H1 (cell line): ENCODE measurements at regions not wholly inside any gene's neighbourhood (a gene's known extent, or its start where the extent isn't known, plus 50 kb on each side); places are given as distances from the start of the nearest gene placed in this dataset.

Experiments used
- CTCF ChIA-PET: fragments of 300-600 bp; sonication (Branson Sonifier 250); formaldehyde crosslinking; loops from one replicate; lab custom pipeline; 2021; ENCODE audit not compliant: partially characterized antibody; lab: Charles Lee
- POLR2A ChIA-PET: fragments of 300-600 bp; sonication (Branson Sonifier 250); formaldehyde crosslinking; loops from one replicate; lab custom pipeline; 2021; ENCODE audit warnings: inconsistent platforms; ENCODE audit not compliant: partially characterized antibody; lab: Charles Lee
- DNase-seq, 2 experiments: peaks; one replicate each; pipeline versions ENCODE4 v3.0.0 to v3.0.0-alpha.2; 2010 to 2022; ENCODE audit warnings: low spot score in 2 of 2, low read depth in 1 of 2, mixed read lengths in 1 of 2
- FAIRE-seq: peaks from 2 replicates; lab custom pipeline; 2011; peaks lifted over from hg19 to GRCh38; lab: Jason Lieb, UNC
- H2AFZ ChIP-seq: 2 replicates; pipeline ENCODE4 v1.8.1; 2012; ENCODE audit warnings: low read length, inconsistent platforms
- H2AK5ac ChIP-seq: 2 replicates; pipeline ENCODE4 v1.6.1; 2013; ENCODE audit warnings: low read depth, low read length
- H2BK120ac ChIP-seq: replicated peaks from 2 replicates; pipeline ENCODE3; 2013; ENCODE audit warnings: low read depth, low read length, inconsistent platforms
- H2BK12ac ChIP-seq: 2 replicates; pipeline ENCODE4 v1.6.1; 2013; ENCODE audit warnings: low read depth, low read length
- H2BK15ac ChIP-seq: 2 replicates; pipeline ENCODE4 v1.6.1; 2013; ENCODE audit warnings: low read length
- H2BK20ac ChIP-seq: 2 replicates; pipeline ENCODE4 v1.6.1; 2013; ENCODE audit warnings: low read length
- H2BK5ac ChIP-seq: 2 replicates; pipeline ENCODE4 v1.6.1; 2013; ENCODE audit warnings: low read depth, low read length
- H3K14ac ChIP-seq: 2 replicates; pipeline ENCODE4 v1.6.1; 2013; ENCODE audit warnings: inconsistent platforms; ENCODE audit not compliant: insufficient read length
- H3K18ac ChIP-seq: 2 replicates; pipeline ENCODE4 v1.6.1; 2013; ENCODE audit warnings: low read length; ENCODE audit errors: extremely low read depth
- H3K23ac ChIP-seq: 2 replicates; pipeline ENCODE4 v1.6.1; 2013; ENCODE audit warnings: inconsistent platforms; ENCODE audit not compliant: insufficient read length
- H3K23me2 ChIP-seq: 2 replicates; pipeline ENCODE4 v1.6.1; 2013; ENCODE audit warnings: low read depth, low read length
- H3K27ac ChIP-seq: 2 replicates; pipeline ENCODE4 v1.6.1; 2011; ENCODE audit warnings: low read depth, low read length, inconsistent platforms
- H3K27me3 ChIP-seq, 4 experiments: replicated peaks in 1 of 4; 1 replicate in 1 of 4; 2 replicates in 3 of 4; pipeline versions ENCODE4 v1.6.1 to v1.8.1; 2011 to 2013; ENCODE audit warnings: low read length in 3 of 4, mild to moderate bottlenecking in 3 of 4, inconsistent platforms in 2 of 4, mixed read lengths in 2 of 4, moderate library complexity in 1 of 4; ENCODE audit not compliant: control insufficient read depth in 3 of 4, insufficient read depth in 3 of 4; ENCODE audit errors: extremely low read depth in 1 of 4
- H3K36me3 ChIP-seq, 4 experiments: 2 replicates each; pipeline versions ENCODE4 v1.6.1 to v1.8.1; 2011 to 2013; ENCODE audit warnings: mild to moderate bottlenecking in 4 of 4, low read length in 3 of 4, moderate library complexity in 2 of 4, control low read depth in 1 of 4, inconsistent platforms in 1 of 4; ENCODE audit not compliant: insufficient read depth in 4 of 4, control insufficient read depth in 2 of 4
- H3K4ac ChIP-seq: replicated peaks from 2 replicates; pipeline ENCODE3; 2013; ENCODE audit warnings: low read length, low read depth, mixed read lengths, inconsistent platforms; ENCODE audit not compliant: insufficient read length
- H3K4me1 ChIP-seq, 4 experiments: replicated peaks in 1 of 4; 1 replicate in 1 of 4; 2 replicates in 3 of 4; pipeline versions ENCODE4 v1.6.1 to v1.8.1; 2011 to 2013; ENCODE audit warnings: low read length in 3 of 4, inconsistent platforms in 2 of 4, mixed read lengths in 1 of 4; ENCODE audit not compliant: insufficient read depth in 4 of 4, control insufficient read depth in 3 of 4
- H3K4me2 ChIP-seq, 2 experiments: 2 replicates each; pipeline versions ENCODE4 v1.6.1 to v1.8.1; 2011 to 2013; ENCODE audit warnings: low read depth in 2 of 2, low read length in 2 of 2, control low read depth in 1 of 2, inconsistent platforms in 1 of 2, mild to moderate bottlenecking in 1 of 2; ENCODE audit not compliant: insufficient read depth in 1 of 2
- H3K4me3 ChIP-seq, 4 experiments: fragments of 200-600, 300-600 bp in 1 of 4; sonication (generic), shearing (Covaris generic), sonication (Bioruptor Twin) in 1 of 4; 2 replicates each; pipeline versions ENCODE4 v1.5.1 to v1.8.1; 2011 to 2016; ENCODE audit warnings: low read length in 4 of 4, low read depth in 3 of 4, control low read depth in 2 of 4, inconsistent platforms in 2 of 4, mild to moderate bottlenecking in 2 of 4, mixed read lengths in 1 of 4, moderate library complexity in 1 of 4; ENCODE audit not compliant: insufficient read depth in 2 of 4; ENCODE audit errors: extremely low read depth in 1 of 4
- H3K56ac ChIP-seq: replicated peaks from 2 replicates; pipeline ENCODE3; 2013; ENCODE audit warnings: low read depth, mild to moderate bottlenecking, mixed read lengths, low read length, inconsistent platforms; ENCODE audit not compliant: insufficient read length
- H3K79me1 ChIP-seq: 2 replicates; pipeline ENCODE4 v1.6.1; 2013; ENCODE audit warnings: low read depth, low read length, control low read depth
- H3K79me2 ChIP-seq, 2 experiments: 2 replicates each; pipeline versions ENCODE4 v1.6.1 to v1.8.1; 2012 to 2013; ENCODE audit warnings: low read length in 2 of 2, mild to moderate bottlenecking in 2 of 2, inconsistent platforms in 1 of 2; ENCODE audit not compliant: insufficient read depth in 2 of 2, control insufficient read depth in 1 of 2
- H3K9ac ChIP-seq, 4 experiments: replicated peaks in 1 of 4; 1 replicate in 1 of 4; 2 replicates in 3 of 4; pipeline versions ENCODE4 v1.6.1 to v1.8.1; 2011 to 2013; ENCODE audit warnings: low read depth in 3 of 4, low read length in 3 of 4, control low read depth in 2 of 4, mild to moderate bottlenecking in 2 of 4, moderate library complexity in 2 of 4, inconsistent platforms in 1 of 4; ENCODE audit errors: extremely low read depth in 1 of 4
- H3K9me3 ChIP-seq, 2 experiments: 2 replicates each; pipeline versions ENCODE4 v1.6.1 to v1.8.1; 2012 to 2013; ENCODE audit warnings: mild to moderate bottlenecking in 2 of 2, moderate library complexity in 2 of 2, control low read depth in 1 of 2, inconsistent platforms in 1 of 2, low read depth in 1 of 2, low read length in 1 of 2, mixed read lengths in 1 of 2; ENCODE audit not compliant: insufficient read depth in 2 of 2
- H4K20me1 ChIP-seq, 2 experiments: replicated peaks in 1 of 2; 2 replicates each; pipeline versions ENCODE3 to v1.8.1; 2011 to 2013; ENCODE audit warnings: inconsistent platforms in 2 of 2, low read length in 2 of 2, mild to moderate bottlenecking in 1 of 2; ENCODE audit not compliant: insufficient read depth in 2 of 2, control insufficient read depth in 1 of 2
- H4K5ac ChIP-seq: 2 replicates; pipeline ENCODE4 v1.6.1; 2013; ENCODE audit warnings: low read length, low read depth, mixed read lengths, inconsistent platforms; ENCODE audit not compliant: insufficient read length
- H4K8ac ChIP-seq: 2 replicates; pipeline ENCODE4 v1.8.0; 2013; ENCODE audit warnings: mild to moderate bottlenecking, moderate library complexity, low read length, inconsistent platforms; ENCODE audit not compliant: insufficient read depth; ENCODE audit errors: extremely low read depth
- H4K91ac ChIP-seq: replicated peaks from 2 replicates; pipeline ENCODE3; 2013; ENCODE audit warnings: low read length, mixed read lengths, inconsistent platforms; ENCODE audit not compliant: insufficient read length
- CHD1 ChIP-seq: IDR thresholded peaks from 2 replicates; pipeline ENCODE4 v1.6.1; 2012; ENCODE audit warnings: low read depth, low read length, improper control_type of control experiment
- JUND ChIP-seq: IDR thresholded peaks from 2 replicates; pipeline ENCODE4 v1.6.1; 2011; ENCODE audit warnings: mild to moderate bottlenecking, improper control_type of control experiment, low read length
- POLR2AphosphoS5 ChIP-seq: IDR thresholded peaks from 2 replicates; pipeline ENCODE4 v1.6.1; 2011; ENCODE audit warnings: low read depth, low read length
- RNF2 ChIP-seq: fragments of 200-900, 300-1000 bp; sonication (generic); IDR thresholded peaks from 2 replicates; pipeline ENCODE4 v1.7.1; 2016; ENCODE audit warnings: borderline replicate concordance, low read depth, mild to moderate bottlenecking, antibody characterized with exemption, low read length; ENCODE audit not compliant: poor library complexity, severe bottlenecking; ENCODE audit errors: missing control alignments
- SAP30 ChIP-seq: fragments of 300-600 bp; sonication (generic); IDR thresholded peaks from 2 replicates; pipeline ENCODE4 v1.7.1; 2012; ENCODE audit warnings: low read length, moderate library complexity, mild to moderate bottlenecking, inconsistent platforms; ENCODE audit not compliant: insufficient read depth, insufficient replicate concordance
- SIRT6 ChIP-seq: IDR thresholded peaks from one replicate; pipeline ENCODE4 v1.7.1; 2012; ENCODE audit warnings: low read length, inconsistent platforms
- SIX5 ChIP-seq: IDR thresholded peaks from 2 replicates; pipeline ENCODE4 v1.6.1; 2011; ENCODE audit warnings: mild to moderate bottlenecking, low read depth, low read length
- SRF ChIP-seq: IDR thresholded peaks from 2 replicates; pipeline ENCODE4 v1.6.1; 2011; ENCODE audit warnings: mild to moderate bottlenecking, low read depth, low read length, moderate library complexity
- TBP ChIP-seq: IDR thresholded peaks from 2 replicates; pipeline ENCODE4 v1.6.1; 2011; ENCODE audit warnings: low read depth, low read length, improper control_type of control experiment
- TCF12 ChIP-seq: IDR thresholded peaks from 2 replicates; pipeline ENCODE4 v1.6.1; 2011; ENCODE audit warnings: low read depth, mild to moderate bottlenecking, low read length
- ZNF274 ChIP-seq: IDR thresholded peaks from 2 replicates; pipeline ENCODE4 v1.7.0; 2012; ENCODE audit warnings: low read length, borderline replicate concordance; ENCODE audit errors: extremely low read depth
- WGBS, 2 experiments: shearing (Covaris generic) in 1 of 2; methylation state at CpG; one replicate each; pipeline versions ENCODE4 v1.1.6 to v1.1.7; 2013 to 2015; ENCODE audit warnings: low lambda C conversion rate in 2 of 2, mixed read lengths in 2 of 2, inconsistent platforms in 1 of 2, low coverage in 1 of 2, missing lambda C conversion rate in 1 of 2; ENCODE audit not compliant: insufficient replicate concordance in 2 of 2, insufficient coverage in 1 of 2, insufficient read length in 1 of 2; ENCODE audit errors: extremely low coverage in 1 of 2, missing lambda C conversion rate in 1 of 2; 5-methylcytosine and 5-hydroxymethylcytosine counted together
- TF ChIP-seq, protein P1 (sequence below): IDR thresholded peaks from 2 replicates; pipeline ENCODE4 v1.6.1; 2011; ENCODE audit warnings: low read length, improper control_type of control experiment

DNA sequence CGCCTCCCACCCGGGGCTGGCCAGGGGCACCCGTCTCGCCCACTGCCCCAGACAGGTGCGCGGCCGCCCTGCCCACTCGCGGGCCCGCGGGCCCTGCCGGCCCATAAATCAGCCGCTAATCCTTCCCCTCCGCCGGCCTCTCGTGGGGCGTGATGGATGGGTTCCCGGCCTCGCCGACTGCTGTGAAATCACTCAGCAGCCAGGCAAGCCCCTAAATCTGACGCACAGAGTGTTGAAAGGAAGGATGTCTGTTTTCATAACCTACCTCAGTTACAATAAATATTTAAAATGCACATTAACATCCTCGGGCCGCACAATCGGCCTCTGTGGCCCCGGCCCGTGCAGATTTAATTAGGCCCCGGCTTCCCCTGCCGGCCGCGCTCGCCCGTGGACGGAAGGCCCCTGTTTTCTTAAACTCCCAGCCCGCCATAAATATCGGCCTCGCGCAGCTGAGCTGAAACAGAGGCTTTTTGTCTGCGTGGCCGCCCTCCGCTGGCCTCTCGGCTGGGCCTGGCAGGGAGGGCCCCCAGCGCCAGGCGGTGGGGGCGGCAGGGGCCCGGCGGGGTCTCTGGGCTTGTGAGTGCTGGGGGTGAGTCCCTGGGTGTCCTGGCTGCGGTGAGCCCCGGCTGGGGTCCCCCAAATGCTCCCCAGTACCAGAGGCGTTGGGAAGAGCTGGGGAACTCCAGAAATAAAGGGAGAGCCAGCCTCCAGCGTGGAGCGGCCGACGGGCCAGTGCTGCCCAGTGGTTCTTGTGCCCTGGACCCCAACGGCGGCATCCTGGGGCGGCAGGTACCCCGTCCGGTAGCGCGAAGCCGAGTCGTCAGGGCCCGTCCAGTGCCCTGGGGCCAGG is 90.7 kb downstream of the UNCX start:
- Histone ChIP-seq H4K5ac (no peak overlapping the region), H3K27me3 (no peaks in the 10 kb centered on the region), H3K4me1 (no peaks in the 10 kb centered on the region; a peak in 1 of 7 replicates), H3K79me1 (no peaks in the 10 kb centered on the region), H3K9me3 (no peaks in the 10 kb centered on the region), H3K14ac (no peak overlapping the region), H3K79me2 (no peaks in the 10 kb centered on the region), H4K8ac (peak overlapping the region; percentile 79; the same call in 1 of the 2 replicates), H3K27ac (no peak overlapping the region), H3K36me3 (no peaks in the 10 kb centered on the region), H2BK12ac (no peak overlapping the region), H3K23ac (no peak overlapping the region), H2BK5ac (no peak overlapping the region), H3K56ac (no peak overlapping the region), H3K4ac (no peak overlapping the region), H3K4me3 (no peak overlapping the region), H3K23me2 (no peaks in the 10 kb centered on the region), H2BK15ac (no peak overlapping the region), H2BK120ac (no peak overlapping the region), H2AFZ (no peak overlapping the region), H4K91ac (no peak overlapping the region), H3K4me2 (no peak overlapping the region), H2BK20ac (no peak overlapping the region), H3K18ac (no peak overlapping the region), H2AK5ac (no peak overlapping the region), H4K20me1 (peaks cover 0 to 3% of the 10 kb centered on the region in 2 experiments), H3K9ac (no peak overlapping the region)
- TF ChIP-seq, protein P1, sequence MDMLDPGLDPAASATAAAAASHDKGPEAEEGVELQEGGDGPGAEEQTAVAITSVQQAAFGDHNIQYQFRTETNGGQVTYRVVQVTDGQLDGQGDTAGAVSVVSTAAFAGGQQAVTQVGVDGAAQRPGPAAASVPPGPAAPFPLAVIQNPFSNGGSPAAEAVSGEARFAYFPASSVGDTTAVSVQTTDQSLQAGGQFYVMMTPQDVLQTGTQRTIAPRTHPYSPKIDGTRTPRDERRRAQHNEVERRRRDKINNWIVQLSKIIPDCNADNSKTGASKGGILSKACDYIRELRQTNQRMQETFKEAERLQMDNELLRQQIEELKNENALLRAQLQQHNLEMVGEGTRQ = no peak
- TF ChIP-seq TCF12 (no peak), SAP30 (no peak), RNF2 (no peak), SRF (no peak), POLR2AphosphoS5 (no peak), ZNF274 (no peak), CHD1 (no peak), TBP (no peak), SIRT6 (no peak), JUND (no peak), SIX5 (no peak)
- ChIA-PET CTCF (no interaction called here), POLR2A (no interaction called here)
- 90% methylated on average over 57 of the region's 63 CpGs; no CpG with 5 or more reads in 1 of the 2 experiments for WGBS, 2 experiments
- DNase-seq (no peak), FAIRE-seq (no peak)
